Left lung (tissue), 4 donors: ENCODE measurements at regions not wholly inside any gene's neighbourhood (a gene's known extent, or its start where the extent isn't known, plus 50 kb on each side); places are given as distances from the start of the nearest gene placed in this dataset.

Experiments
- ATAC-seq: fragments of 200-7000 bp; cut with Tn5 transposase; one replicate; pipeline ENCODE4 v1.9.1; 2020; ENCODE audit warnings: moderate library complexity
- DNase-seq, 4 donors: peaks; one replicate each; pipeline ENCODE4 v3.0.0-alpha.2; 2013 to 2020
- H3K27ac ChIP-seq, 2 donors: fragments of 200-600 bp; sonication (generic) in 1 of 2; one replicate each; pipeline versions ENCODE4 v1.5.0 to v1.8.0; 2020 to 2021
- H3K27me3 ChIP-seq, 2 donors: fragments of 200-600 bp; sonication (generic) in 1 of 2; one replicate each; pipeline versions ENCODE4 v1.5.0 to v1.8.0; 2020 to 2021
- H3K36me3 ChIP-seq, 2 donors: fragments of 200-600 bp; sonication (generic) in 1 of 2; one replicate each; pipeline versions ENCODE4 v1.5.0 to v1.8.0; 2020 to 2021
- H3K4me1 ChIP-seq, 2 donors: fragments of 200-600 bp; one replicate each; pipeline ENCODE4 v1.8.0; 2021
- H3K4me3 ChIP-seq, 2 donors: fragments of 200-600 bp; sonication (generic) in 1 of 2; one replicate each; pipeline versions ENCODE4 v1.5.0 to v1.8.0; 2020 to 2021; ENCODE audit warnings: mild to moderate bottlenecking in 1 of 2
- H3K9me3 ChIP-seq, 2 donors: fragments of 200-600 bp; sonication (generic) in 1 of 2; one replicate each; pipeline versions ENCODE4 v1.5.0 to v1.8.0; 2020 to 2021
- CTCF ChIP-seq, 2 donors: fragments of 200-600 bp; sonication (generic) in 1 of 2; IDR thresholded peaks; one replicate each; pipeline versions ENCODE4 v1.5.0 to v1.8.0; 2021; ENCODE audit warnings: antibody characterized with exemption in 2 of 2
- intact Hi-C, 2 donors: fragments of 100-400 bp; cut with DNase I; formaldehyde crosslinking; loops; one replicate each; pipeline versions ENCODE4 v1.11.2 to v1.14.2; 2022
- donor health status: DM: no; HTN: yes; CAD: no.
- donor health status: DM: no; HTN: no; CAD: no.

- ATAC-seq: no peak
- no peak for DNase-seq
- TF ChIP-seq CTCF (IDR thresholded peaks at IDR 0.05): no peak
- Histone ChIP-seq H3K9me3 (no peaks in the 10 kb centered on the region), H3K36me3 (no peaks in the 10 kb centered on the region), H3K4me3 (no peak overlapping the region), H3K27ac (no peak overlapping the region), H3K27me3 (no peaks in the 10 kb centered on the region), H3K4me1 (no peaks in the 10 kb centered on the region)
- intact Hi-C loops: no loop called here
Observed at GRCh38 chr18:7288544-7288943, 57.7 kb downstream of the LRRC30 start.

- Histone ChIP-seq H3K36me3 (no peaks in the 10 kb centered on the region), H3K4me3 (no peak overlapping the region), H3K27me3 (no peaks in the 10 kb centered on the region), H3K4me1 (no peaks in the 10 kb centered on the region), H3K27ac (no peak overlapping the region), H3K9me3 (peaks cover 0 to 13% of the 10 kb centered on the region in 2 donors)
- intact Hi-C loops: no loop called here
- no peak for TF ChIP-seq CTCF (IDR thresholded peaks at IDR 0.05)
- no peak for ATAC-seq
- no peak for DNase-seq
Observed at GRCh38 chr18:7290077-7290476, 59.2 kb downstream of the LRRC30 start.

- H3K4me1 ChIP-seq: no peaks in the 10 kb centered on the region
- intact Hi-C loops: no loop called here
- H3K27ac ChIP-seq: no peak overlapping the region
- H3K36me3 ChIP-seq: no peaks in the 10 kb centered on the region
- peaks cover 0 to 22% of the 10 kb centered on the region in 2 donors for H3K9me3 ChIP-seq
- no peak overlapping the region for H3K4me3 ChIP-seq
- DNase-seq (no peak), ATAC-seq (no peak)
- H3K27me3 ChIP-seq: no peaks in the 10 kb centered on the region
- TF ChIP-seq CTCF (IDR thresholded peaks at IDR 0.05): no peak
Observed at GRCh38 chr18:7291046-7291445, 60.2 kb downstream of the LRRC30 start.

- no peak for ATAC-seq
- H3K9me3 ChIP-seq: peaks cover 0 to 63% of the 10 kb centered on the region in 2 donors
Observed at GRCh38 chr18:7298149-7298548, 67.3 kb downstream of the LRRC30 start.

GRCh38 chr18:7301094-7301493, 70.2 kb downstream of the LRRC30 start:
- Histone ChIP-seq H3K9me3 (peaks cover 0 to 40% of the 10 kb centered on the region in 2 donors), H3K27ac (no peak overlapping the region), H3K4me1 (no peaks in the 10 kb centered on the region), H3K36me3 (no peaks in the 10 kb centered on the region), H3K4me3 (no peak overlapping the region), H3K27me3 (no peaks in the 10 kb centered on the region)
- DNase-seq (no peak), ATAC-seq (no peak)
- no peak for TF ChIP-seq CTCF (IDR thresholded peaks at IDR 0.05)
- intact Hi-C loops: no loop called here

More at GRCh38 chr18:7298149-7298548, 67.3 kb downstream of the LRRC30 start:
- no peaks in the 10 kb centered on the region for H3K4me1 ChIP-seq
- intact Hi-C loops: no loop called here
- no peak for DNase-seq
- H3K27ac ChIP-seq: no peak overlapping the region
- H3K27me3 ChIP-seq: no peaks in the 10 kb centered on the region
- no peaks in the 10 kb centered on the region for H3K36me3 ChIP-seq
- no peak overlapping the region for H3K4me3 ChIP-seq
- TF ChIP-seq CTCF (IDR thresholded peaks at IDR 0.05): no peak
